Stomach smooth muscle (tissue), 2 donors: ENCODE measurements at regions not wholly inside any gene's neighbourhood (a gene's known extent, or its start where the extent isn't known, plus 50 kb on each side); places are given as distances from the start of the nearest gene placed in this dataset.
"Not testable (repeated sequence)": the region's sequence is repeated elsewhere in the genome, so short reads cannot be mapped to it uniquely, and the experiment has no call there.

ENCODE experiments used
- H3K27ac ChIP-seq: one replicate; pipeline ENCODE4 v1.7.0; 2013; ENCODE audit warnings: mild to moderate bottlenecking, low read length, inconsistent platforms
- H3K27me3 ChIP-seq, 2 donors: one replicate each; pipeline ENCODE4 v1.7.0; 2013; ENCODE audit warnings: low read length in 2 of 2; ENCODE audit not compliant: insufficient read depth in 2 of 2, control insufficient read depth in 1 of 2
- H3K36me3 ChIP-seq, 2 donors: one replicate each; pipeline ENCODE4 v1.7.0; 2013; ENCODE audit warnings: low read length in 2 of 2; ENCODE audit not compliant: control insufficient read depth in 2 of 2, insufficient read depth in 2 of 2
- H3K4me1 ChIP-seq: one replicate; pipeline ENCODE4 v1.7.0; 2013; ENCODE audit warnings: low read length; ENCODE audit not compliant: control insufficient read depth, insufficient read depth
- H3K4me3 ChIP-seq, 2 donors: one replicate each; pipeline ENCODE4 v1.7.0; 2013; ENCODE audit warnings: low read length in 2 of 2
- H3K9ac ChIP-seq, 2 donors: one replicate each; pipeline ENCODE4 v1.7.0; 2013; ENCODE audit warnings: low read length in 2 of 2, mild to moderate bottlenecking in 1 of 2
- H3K9me3 ChIP-seq, 2 donors: one replicate each; pipeline ENCODE4 v1.7.0; 2013; ENCODE audit warnings: low read length in 2 of 2; ENCODE audit not compliant: control insufficient read depth in 2 of 2
- donor health status: healthy.
- donor health status: Pancreatic carcinoma.

GRCh38 chr7:109699661-109700060 is 1130.0 kb downstream of the DNAJB9 start:
- no peak overlapping the region for H3K9ac ChIP-seq
- H3K27ac ChIP-seq: no peak overlapping the region
- no peaks in the 10 kb centered on the region for H3K27me3 ChIP-seq
- H3K9me3 ChIP-seq: no peaks in the 10 kb centered on the region
- no peaks in the 10 kb centered on the region for H3K36me3 ChIP-seq
- H3K4me3 ChIP-seq: no peak overlapping the region
- no peaks in the 10 kb centered on the region for H3K4me1 ChIP-seq

- Histone ChIP-seq H3K4me1 (no peaks in the 10 kb centered on the region), H3K9ac (no peak overlapping the region), H3K27me3 (no peaks in the 10 kb centered on the region), H3K4me3 (no peak overlapping the region), H3K36me3 (no peaks in the 10 kb centered on the region), H3K9me3 (no peaks in the 10 kb centered on the region), H3K27ac (no peak overlapping the region)
Measured at GRCh38 chr7:109713366-109713765, 1143.7 kb downstream of the DNAJB9 start.

- not testable (repeated sequence) for H3K4me1 ChIP-seq, H3K27ac ChIP-seq, H3K4me3 ChIP-seq, H3K9me3 ChIP-seq, H3K36me3 ChIP-seq, H3K9ac ChIP-seq, H3K27me3 ChIP-seq
Measured at GRCh38 chr7:109719359-109719758, 1149.7 kb downstream of the DNAJB9 start.

DNA sequence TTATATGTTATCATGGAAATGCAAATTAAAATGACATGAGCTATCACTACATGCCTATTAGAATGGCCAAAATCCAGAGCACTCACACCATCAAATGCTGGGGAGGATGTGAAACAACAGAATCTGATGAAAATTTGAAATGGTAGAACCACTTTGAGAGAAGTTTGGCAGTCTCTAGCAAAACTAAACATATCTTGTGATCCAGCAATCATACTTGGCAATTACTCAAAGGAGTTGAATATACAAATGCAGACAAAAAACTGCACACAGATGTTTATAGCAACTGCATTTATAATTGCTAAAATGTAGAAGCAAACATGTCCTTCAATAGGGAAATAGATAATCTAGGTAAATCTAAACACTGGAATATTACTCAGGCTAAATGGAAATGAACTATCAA is 1164.9 kb downstream of the DNAJB9 start:
- H3K4me1 ChIP-seq: no peaks in the 10 kb centered on the region
- no peak overlapping the region for H3K9ac ChIP-seq
- H3K27me3 ChIP-seq: no peaks in the 10 kb centered on the region
- H3K36me3 ChIP-seq: no peaks in the 10 kb centered on the region
- no peaks in the 10 kb centered on the region for H3K9me3 ChIP-seq
- no peak overlapping the region for H3K27ac ChIP-seq
- no peak overlapping the region for H3K4me3 ChIP-seq

DNA sequence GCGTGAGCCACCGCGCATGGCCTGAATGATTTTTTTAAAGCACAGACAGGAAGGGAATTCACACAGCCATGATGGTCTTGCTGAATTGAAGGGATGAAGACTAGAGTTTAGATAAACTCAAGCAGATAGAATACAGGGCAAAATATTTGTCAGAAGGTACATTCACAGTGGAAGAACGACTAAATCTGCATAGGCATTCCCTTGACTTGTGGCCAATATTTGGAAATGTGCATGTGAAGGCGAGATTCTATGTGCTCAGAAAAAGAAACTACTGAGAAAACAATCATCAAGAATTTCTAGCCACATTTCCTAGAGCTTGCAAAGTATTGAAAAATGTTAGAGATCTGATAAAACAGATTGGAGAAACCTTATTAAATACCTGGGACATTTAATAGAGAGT is 1166.2 kb downstream of the DNAJB9 start:
- no peak overlapping the region for H3K4me3 ChIP-seq
- no peaks in the 10 kb centered on the region for H3K27me3 ChIP-seq
- H3K9me3 ChIP-seq: no peaks in the 10 kb centered on the region

GRCh38 chr7:109745677-109746410 is 1176.2 kb downstream of the DNAJB9 start:
- no peaks in the 10 kb centered on the region for H3K4me1 ChIP-seq
- H3K27ac ChIP-seq: no peak overlapping the region
- no peaks in the 10 kb centered on the region for H3K27me3 ChIP-seq
- H3K9me3 ChIP-seq: no peaks in the 10 kb centered on the region
- H3K36me3 ChIP-seq: no peaks in the 10 kb centered on the region
- no peak overlapping the region for H3K4me3 ChIP-seq
- no peak overlapping the region for H3K9ac ChIP-seq

More for the DNA sequence above, 1166.2 kb downstream of the DNAJB9 start:
- H3K9ac ChIP-seq: no peak overlapping the region
- H3K36me3 ChIP-seq: no peaks in the 10 kb centered on the region
- H3K4me1 ChIP-seq: no peaks in the 10 kb centered on the region
- H3K27ac ChIP-seq: no peak overlapping the region

DNA sequence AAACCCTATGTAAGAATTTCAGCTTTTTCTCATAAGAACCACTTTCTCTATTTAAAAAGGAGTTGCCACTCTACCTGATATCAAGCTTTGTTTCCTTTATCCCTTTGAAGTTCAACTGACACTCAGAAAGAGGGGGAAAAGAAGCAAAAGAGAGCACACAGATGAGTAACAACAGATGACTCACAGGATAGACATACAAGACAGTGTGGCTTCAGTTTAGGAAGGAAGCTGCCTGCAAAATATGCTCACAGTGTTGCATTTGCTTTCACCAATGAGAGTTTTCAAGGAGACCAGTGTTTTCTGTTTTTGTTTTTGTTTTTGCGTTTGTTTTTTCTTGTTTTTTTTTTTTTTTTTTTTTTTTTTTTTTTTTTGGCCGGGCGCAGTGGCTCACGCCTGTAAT is 1181.6 kb downstream of the DNAJB9 start:
- H3K9ac ChIP-seq: no peak overlapping the region
- H3K27ac ChIP-seq: no peak overlapping the region
- H3K27me3 ChIP-seq: no peaks in the 10 kb centered on the region
- H3K36me3 ChIP-seq: no peaks in the 10 kb centered on the region
- H3K4me1 ChIP-seq: no peaks in the 10 kb centered on the region
- peaks cover 0 to 3% of the 10 kb centered on the region in 2 donors for H3K9me3 ChIP-seq
- no peak overlapping the region for H3K4me3 ChIP-seq

DNA sequence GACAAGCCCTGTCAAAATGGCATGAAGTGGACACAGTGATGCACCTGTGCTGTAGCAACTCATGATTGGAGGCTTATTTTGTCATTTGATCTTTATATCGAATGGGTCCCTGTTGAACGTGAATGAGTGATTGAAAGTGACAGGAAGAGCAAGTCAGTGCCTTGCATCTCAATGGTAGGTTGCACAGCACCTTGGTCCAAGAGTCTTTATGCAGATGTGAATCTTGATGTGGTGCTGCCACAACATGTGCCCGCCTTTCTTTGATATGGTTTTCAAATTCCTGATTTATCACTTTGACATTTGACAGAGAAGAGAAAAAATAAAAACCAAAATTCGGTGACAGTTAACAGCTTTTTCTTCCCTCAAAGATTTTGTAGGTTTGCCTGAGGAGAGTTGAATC is 1182.4 kb downstream of the DNAJB9 start:
- Histone ChIP-seq H3K36me3 (no peaks in the 10 kb centered on the region), H3K4me1 (no peaks in the 10 kb centered on the region), H3K27me3 (no peaks in the 10 kb centered on the region), H3K4me3 (no peak overlapping the region), H3K9ac (no peak overlapping the region), H3K27ac (no peak overlapping the region), H3K9me3 (peaks cover 0 to 3% of the 10 kb centered on the region in 2 donors)

DNA sequence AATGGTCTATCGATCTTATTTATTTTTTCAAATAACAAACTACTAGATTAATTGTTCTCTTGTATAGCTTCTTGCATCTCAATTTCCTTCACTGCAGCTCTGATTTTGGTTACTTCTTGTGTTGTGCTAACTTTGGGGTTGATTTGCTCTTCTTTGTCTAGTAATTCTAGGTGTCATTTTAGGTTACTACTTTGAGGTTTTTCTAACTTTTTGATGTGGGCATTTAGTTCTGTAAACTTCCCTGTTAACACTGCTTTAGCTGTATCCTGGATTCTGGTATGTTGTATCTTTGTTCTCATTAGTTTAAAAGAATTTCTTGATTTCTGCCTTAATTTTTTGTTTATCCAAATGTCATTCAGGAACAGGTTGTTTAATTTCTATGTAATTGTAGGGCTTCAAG is 1188.0 kb downstream of the DNAJB9 start:
- H3K27me3 ChIP-seq: no peaks in the 10 kb centered on the region
- H3K4me3 ChIP-seq: no peak overlapping the region
- H3K9ac ChIP-seq: no peak overlapping the region
- H3K4me1 ChIP-seq: no peaks in the 10 kb centered on the region
- no peaks in the 10 kb centered on the region for H3K36me3 ChIP-seq
- H3K27ac ChIP-seq: no peak overlapping the region
- peaks cover 0 to 7% of the 10 kb centered on the region in 2 donors for H3K9me3 ChIP-seq

DNA sequence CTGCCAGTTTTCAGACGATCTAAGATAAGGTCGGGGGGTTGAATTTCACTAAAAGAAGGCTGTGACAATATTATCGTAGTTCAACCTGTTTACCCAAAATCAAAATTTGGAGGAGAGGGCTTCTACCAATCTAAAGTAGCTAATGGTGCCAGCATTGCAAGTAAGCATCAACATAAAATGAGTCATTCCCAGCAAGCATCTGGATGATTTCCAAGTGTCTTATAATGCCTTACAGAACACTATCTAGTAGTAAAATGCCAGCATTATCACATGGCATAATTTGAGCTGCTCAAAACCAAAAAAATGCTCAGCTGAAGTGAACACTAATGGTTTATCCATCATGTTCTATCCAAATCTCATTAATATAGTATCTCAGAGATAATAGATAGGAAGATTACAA is 1193.9 kb downstream of the DNAJB9 start:
- no peaks in the 10 kb centered on the region for H3K36me3 ChIP-seq
- H3K4me3 ChIP-seq: no peak overlapping the region
- H3K27me3 ChIP-seq: no peaks in the 10 kb centered on the region
- no peak overlapping the region for H3K27ac ChIP-seq
- no peaks in the 10 kb centered on the region for H3K4me1 ChIP-seq
- H3K9me3 ChIP-seq: peaks cover 0 to 4% of the 10 kb centered on the region in 2 donors
- no peak overlapping the region for H3K9ac ChIP-seq

GRCh38 chr7:109772161-109772560 is 1202.5 kb downstream of the DNAJB9 start:
- Histone ChIP-seq H3K27me3 (no peaks in the 10 kb centered on the region), H3K36me3 (no peaks in the 10 kb centered on the region), H3K9ac (no peak overlapping the region), H3K9me3 (no peaks in the 10 kb centered on the region), H3K4me3 (no peak overlapping the region), H3K4me1 (no peaks in the 10 kb centered on the region), H3K27ac (no peak overlapping the region)
